HG03064 (cell line): ENCODE measurements at regions not wholly inside any gene's neighbourhood (a gene's known extent, or its start where the extent isn't known, plus 50 kb on each side); places are given as distances from the start of the nearest gene placed in this dataset.

Source experiments
- ATAC-seq: cut with Tn5 transposase; IDR thresholded peaks from one replicate; pipeline ENCODE4 v1.9.1; 2021; ENCODE audit warnings: low read depth; ENCODE audit not compliant: unreplicated experiment

- ATAC-seq: no peak
Measured at GRCh38 chr2:2823061-2823753, 492.1 kb upstream of the MYT1L start.

DNA sequence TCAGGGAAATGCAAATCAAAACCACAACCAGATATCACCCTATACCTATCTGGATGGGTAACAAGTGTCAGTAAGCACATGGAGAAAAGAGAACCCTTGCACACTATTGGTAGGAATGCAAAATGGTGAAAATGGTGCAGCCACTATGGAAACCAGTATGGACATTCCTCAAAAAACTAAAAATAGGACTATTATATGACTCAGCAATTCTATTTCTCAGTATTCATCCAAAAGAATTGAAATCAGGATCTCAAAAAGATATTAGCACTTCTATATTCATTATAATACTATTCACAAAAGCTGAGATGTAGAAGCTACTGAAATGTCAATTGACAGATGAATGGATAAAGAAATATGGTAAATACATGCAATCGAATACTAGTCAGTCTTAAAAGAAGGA is 491.1 kb upstream of the MYT1L start:
- ATAC-seq: no peak

GRCh38 chr2:2812648-2813047 is 481.6 kb upstream of the MYT1L start:
- no peak for ATAC-seq

DNA sequence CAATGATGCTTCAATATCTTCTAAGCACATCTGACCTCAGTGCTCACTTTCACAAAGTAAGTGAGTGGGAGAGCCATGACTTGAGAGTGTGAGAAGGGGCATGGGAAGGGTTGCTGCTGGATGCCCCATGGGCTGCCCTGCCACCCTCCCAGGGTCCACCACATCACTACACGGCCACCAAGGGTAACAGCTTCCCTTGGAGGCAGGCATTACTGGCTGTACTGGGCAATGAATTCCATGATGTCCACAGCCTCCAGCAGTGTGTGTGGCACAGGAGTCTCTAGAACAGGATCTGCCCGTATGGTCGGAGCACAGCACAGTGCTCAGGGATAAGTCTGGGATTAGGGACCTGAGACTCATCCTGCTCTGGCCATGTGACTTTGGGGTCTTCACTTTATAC is 481.0 kb upstream of the MYT1L start:
- ATAC-seq: no peak

- no peak for ATAC-seq
Measured at GRCh38 chr2:2810504-2810903, 479.4 kb upstream of the MYT1L start.

DNA sequence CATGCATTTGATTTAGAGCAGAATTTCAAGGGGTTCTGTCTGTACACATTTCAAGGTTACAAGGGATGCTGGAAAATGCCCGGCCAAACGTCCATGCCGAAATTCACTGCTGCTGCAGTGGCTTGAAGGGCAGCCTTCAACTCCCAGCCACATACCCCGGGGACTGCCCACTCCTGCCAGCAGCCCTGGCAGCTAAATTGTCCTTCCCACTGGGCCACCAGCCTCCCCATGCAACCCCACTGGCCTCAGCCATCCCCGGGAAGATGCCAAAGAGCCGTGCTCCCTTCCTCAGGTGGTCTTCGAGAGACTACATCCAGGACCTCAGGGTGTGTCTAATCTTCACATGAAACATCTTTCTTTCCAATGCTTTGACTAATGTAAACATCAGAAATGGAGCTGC is 478.7 kb upstream of the MYT1L start:
- no peak for ATAC-seq

GRCh38 chr2:2808551-2809058 is 477.5 kb upstream of the MYT1L start:
- ATAC-seq: no peak

DNA sequence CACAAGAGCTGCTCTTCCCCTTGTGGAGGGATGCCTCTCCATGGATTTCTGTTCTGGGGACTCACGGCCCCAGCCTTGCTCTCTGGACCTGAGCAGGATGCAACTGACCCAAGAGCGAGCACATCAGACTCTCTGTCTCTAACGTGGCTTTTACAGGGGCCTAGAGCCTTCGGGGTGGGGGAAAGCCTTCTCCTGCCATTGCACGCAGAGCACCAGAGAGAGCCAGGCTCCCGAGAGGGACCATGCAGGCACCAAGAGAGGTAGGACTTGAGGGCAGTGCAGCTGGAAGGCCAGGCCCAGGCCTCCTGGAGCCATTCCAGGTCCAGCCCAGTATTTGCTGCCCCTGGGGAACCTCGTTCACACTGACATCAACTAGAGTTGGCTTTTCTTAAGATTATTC is 475.6 kb upstream of the MYT1L start:
- no peak for ATAC-seq

DNA sequence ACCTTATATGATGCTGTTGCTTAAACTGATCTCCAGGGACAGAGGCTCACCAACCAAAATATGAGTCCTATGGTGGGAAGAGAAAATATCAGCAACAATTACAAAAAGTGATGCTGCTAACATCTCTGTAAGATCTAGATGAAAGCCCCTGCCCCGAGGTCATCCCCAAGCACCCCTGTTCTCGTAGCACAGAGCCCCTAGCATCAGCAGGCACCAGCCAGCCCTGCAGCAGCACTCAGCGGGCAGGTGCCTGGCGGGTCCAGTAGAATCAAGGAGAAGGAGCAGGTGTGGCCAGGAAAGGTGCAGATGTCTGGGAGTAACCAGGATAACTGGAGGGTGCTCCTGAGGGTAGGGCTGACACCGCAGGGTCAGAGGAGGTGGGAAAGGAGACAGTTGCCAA is 474.2 kb upstream of the MYT1L start:
- no peak for ATAC-seq

DNA sequence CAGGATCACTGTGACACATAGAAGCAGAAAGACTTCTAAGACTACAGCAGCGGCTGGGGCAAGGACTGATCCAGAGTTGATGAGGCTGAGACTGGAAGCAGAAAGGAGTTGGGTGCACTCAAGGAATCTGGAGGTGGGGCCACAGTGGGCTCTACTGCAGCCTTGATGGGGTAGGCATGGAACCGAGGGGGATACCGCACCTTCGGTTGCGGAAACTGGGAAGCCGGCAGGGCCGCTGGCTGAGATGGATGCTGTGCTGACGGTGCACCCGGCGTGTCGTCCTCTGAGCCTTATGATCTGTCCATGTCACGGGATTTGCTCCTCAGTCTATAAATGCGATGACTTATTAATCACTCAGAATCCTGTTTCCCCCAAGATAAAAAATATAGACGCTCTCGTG is 473.5 kb upstream of the MYT1L start:
- no peak for ATAC-seq

DNA sequence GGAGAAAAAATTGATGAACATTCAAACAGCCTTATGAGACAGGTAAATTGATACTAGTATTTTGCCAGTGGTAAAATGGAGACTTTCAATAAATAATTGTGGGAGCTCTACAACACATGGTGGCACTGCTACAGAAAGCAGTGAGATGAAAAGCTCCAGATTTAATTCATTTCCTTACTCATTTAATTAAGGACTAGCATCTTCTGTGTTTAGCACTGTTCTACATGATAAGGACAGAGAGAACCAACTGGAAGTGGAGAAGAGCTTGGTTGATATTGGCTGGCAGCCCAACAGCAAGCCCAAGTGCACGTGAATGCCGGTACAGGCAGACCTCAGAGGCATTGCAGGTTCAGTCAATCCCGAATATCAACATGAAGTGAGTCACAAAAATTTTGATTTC is 470.4 kb upstream of the MYT1L start:
- no peak for ATAC-seq

DNA sequence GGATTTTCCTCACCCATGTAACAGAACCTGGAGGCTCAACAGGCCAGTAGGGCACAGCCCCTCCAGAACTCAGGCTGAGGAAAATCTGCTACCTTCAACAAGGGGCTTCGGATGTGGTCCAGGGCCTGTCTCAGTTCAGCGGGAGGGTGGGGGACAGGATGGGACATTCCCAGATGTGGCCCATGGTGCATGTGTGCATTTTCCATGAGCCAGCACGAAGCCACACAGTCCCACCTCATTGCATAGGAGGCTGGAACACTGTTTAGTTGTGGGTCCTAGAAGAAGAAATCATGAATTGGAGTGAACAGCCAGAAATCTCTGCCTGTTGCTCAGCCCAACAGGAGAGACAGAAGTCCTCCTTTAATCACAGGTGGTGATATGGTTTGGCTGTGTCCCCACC is 469.6 kb upstream of the MYT1L start:
- no peak for ATAC-seq

- no peak for ATAC-seq
Measured at GRCh38 chr2:2800001-2800400, 468.9 kb upstream of the MYT1L start.

DNA sequence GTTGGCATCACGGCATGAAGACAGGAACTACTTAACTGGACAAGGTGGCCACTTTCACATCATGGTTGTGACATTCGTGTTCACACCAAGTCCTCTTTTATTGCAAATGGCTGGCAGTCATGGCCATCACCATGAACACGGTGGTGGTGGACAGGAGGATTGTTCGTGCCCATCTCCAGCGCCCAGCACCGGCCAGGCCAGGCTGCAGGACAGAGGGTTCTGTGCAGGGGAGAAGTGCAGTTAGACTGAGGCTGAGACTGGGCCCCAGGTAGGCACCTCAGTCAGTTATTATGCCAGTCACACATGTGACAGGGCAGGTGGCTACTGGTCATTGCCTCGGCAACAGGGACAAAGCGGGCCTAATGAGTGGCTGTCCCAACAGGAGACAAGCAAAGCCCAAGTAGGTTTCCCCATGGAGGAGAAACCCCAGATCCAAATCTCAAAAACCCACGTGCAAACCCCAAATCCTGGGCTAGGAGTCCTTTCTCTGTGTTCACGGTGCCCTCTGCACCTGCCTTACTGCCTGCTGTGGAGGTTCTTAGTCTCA is 468.1 kb upstream of the MYT1L start:
- ATAC-seq: no peak

DNA sequence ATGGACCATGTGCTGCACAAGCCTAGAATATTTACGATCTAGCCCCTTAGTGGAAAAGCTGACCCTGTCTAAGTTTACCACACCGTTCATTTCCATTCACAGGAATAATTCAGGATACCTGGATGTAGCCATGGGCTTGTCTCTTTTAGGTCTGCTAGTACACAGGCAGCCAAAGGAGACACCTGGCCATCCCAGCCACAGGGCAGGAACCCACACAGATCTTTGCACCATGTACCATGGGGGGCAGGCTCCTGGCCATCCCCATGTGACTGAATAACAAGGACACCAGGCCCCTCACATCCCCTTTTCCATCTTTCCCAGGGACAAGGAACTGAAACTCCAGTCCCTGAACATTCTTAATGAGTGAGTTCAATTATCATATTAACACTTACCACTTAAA is 467.3 kb upstream of the MYT1L start:
- no peak for ATAC-seq

- ATAC-seq: no peak
Measured at GRCh38 chr2:2797797-2798196, 466.7 kb upstream of the MYT1L start.

DNA sequence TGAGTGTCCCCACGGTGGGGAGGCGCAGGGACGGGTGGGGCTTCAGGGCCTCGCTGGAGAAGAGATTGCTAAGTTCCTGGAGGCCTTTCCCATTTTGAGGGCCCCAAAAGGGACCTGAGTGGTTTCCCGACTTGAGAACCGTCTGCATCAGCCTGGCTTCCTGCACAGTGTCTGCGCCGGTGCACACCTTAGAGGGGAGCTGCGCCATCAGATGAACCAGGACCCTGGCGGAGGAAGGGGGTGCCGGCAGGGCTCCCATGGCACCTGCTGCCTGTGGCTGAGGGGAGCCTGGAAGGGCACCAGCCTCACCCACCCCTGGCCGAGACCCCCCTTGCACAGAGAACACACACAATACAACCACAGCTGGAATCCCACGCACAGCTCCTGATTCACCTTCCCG is 465.1 kb upstream of the MYT1L start:
- no peak for ATAC-seq

DNA sequence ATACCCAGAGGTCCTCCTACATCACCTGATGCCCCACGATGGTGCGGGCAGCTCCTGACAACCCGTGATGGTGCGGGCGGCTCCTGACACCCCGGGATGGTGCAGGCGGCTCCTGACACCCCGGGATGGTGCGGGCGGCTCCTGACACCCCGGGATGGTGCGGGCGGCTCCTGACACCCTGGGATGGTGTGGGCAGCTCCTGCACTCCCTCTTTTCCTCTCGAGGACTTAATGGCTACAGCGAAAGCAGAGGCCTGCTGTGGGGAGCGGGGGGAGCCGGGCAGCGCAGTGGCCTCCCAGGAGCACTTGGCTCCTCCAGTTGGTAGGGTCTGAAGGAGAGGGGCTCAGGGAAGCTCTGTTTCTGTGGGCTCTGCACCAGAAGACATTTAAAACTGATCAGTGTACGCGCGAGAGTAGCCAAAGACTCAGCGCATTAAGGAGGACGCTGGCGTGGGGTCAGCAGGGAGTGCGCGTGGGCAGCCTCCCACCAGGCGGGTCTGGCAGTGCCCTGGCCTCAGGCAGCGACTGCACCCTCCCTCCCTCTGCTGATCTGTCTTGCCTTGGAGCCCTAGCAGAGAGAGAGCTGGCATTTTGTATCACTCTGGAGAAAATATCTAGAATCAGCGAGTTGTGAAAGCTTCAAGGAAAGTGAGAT is 464.5 kb upstream of the MYT1L start:
- no peak for ATAC-seq

GRCh38 chr2:2793925-2794560 is 463.0 kb upstream of the MYT1L start:
- no peak for ATAC-seq

GRCh38 chr2:2793514-2793913 is 462.4 kb upstream of the MYT1L start:
- no peak for ATAC-seq

DNA sequence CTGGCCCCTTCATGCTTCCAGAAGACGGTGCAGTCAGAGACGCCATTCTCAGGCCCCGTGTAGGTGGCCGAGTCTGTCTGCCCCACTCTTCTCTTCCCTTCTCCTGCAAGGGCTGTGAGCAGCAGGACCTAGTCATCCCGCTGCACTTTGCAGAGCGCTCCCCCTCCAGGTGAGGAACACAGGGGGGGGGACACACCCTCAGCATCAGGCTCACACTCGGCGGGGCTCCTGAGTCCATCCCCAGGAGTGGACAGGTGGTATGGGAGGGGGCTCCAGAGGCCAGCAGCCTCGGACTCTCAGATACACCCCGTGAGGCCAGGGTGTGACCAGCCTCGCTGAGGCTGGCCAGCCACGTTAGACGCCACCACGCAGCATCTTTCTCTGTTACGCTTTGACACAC is 460.5 kb upstream of the MYT1L start:
- no peak for ATAC-seq

GRCh38 chr2:2791031-2791430 is 460.0 kb upstream of the MYT1L start:
- no peak for ATAC-seq
